NCI-H526 (cell line): ENCODE measurements at regions not wholly inside any gene's neighbourhood (a gene's known extent, or its start where the extent isn't known, plus 50 kb on each side); places are given as distances from the start of the nearest gene placed in this dataset.
"Not testable (repeated sequence)": the region's sequence is repeated elsewhere in the genome, so short reads cannot be mapped to it uniquely, and the experiment has no call there.

Experiments
- DNase-seq, 2 experiments: peaks; one replicate each; lab custom pipeline; 2025; lab: John Stamatoyannopoulos, UW

DNA sequence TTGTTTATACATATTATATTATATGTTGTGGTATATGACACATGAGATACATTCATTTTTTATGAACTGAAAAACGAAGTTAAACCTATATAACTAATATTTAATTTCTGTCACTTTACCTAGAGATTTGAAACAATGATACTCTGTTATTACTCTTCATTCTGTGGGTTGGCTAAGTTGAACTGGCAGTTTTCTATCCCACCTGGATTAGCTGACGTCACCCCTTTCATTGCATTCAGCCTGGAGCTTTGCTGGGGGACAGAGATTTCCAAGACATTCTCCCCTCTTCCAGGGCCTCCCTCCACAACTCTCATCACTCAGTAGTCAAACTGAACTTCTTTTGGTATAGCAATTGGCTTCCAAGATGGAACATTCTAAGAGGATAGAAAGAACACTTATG is 309.2 kb upstream of the SATB1 start:
- DNase-seq = no peak

DNA sequence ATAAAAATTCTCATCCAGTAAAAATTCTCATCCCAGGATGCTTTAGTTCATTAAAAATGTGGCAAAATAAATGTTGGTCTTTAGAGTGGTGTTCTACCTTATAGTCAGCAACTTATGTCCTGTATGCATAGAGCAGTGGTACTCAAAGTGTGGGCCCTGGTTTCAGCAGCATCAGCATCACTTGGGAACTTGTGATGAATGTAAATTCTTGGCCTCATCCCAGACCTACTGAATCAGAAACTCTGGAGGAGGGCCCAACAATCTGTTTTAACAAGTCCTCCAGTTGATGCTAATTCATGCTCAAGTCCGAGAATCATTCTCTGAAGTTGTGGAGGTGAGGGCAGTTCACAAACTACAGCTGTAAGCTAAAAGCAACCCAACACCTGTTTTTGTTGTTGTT is 307.3 kb upstream of the SATB1 start:
- no peak for DNase-seq

DNA sequence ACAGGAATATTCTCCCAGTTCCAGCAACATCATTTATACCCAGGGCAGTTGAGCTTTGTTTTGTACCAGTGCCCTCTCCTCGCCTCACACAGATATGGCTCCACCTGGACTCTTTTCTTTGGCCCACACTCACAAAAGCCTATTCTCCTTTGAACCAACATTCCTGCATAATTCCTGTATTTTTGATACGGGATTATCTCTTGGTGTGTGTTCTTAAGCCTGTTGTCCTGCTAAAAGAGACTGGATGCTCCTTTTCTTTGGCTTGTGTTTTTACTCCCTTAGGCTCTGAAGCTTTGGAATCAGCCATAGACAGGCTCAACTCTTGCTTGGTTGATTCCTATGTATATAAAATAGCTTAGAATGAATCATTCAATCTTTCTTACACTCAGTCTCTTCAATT is 305.4 kb upstream of the SATB1 start:
- DNase-seq = no peak

- DNase-seq = no peak
Observed at GRCh38 chr3:18729671-18730070, 304.5 kb upstream of the SATB1 start.

GRCh38 chr3:18725668-18726407 is 300.7 kb upstream of the SATB1 start:
- no peak for DNase-seq

DNA sequence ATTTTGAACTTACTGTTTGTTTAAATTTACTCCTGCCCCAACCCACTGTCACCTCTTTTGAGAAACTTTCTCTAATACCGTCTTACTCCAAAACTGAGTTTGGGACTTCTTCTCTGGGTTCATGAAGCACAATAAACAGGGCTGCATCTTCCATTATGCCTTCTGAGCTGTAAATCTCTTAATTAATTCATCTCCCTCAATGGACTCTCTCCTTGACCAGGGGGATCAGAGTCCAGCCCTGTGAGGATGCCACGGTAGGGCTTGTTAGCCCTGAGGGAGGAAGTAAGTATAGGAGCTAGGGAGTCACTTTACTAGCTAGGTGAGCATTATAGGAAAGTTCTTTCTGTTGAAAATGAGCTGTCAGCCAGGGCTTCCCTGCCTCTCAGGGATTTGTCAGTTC is 299.3 kb upstream of the SATB1 start:
- no peak for DNase-seq

DNA sequence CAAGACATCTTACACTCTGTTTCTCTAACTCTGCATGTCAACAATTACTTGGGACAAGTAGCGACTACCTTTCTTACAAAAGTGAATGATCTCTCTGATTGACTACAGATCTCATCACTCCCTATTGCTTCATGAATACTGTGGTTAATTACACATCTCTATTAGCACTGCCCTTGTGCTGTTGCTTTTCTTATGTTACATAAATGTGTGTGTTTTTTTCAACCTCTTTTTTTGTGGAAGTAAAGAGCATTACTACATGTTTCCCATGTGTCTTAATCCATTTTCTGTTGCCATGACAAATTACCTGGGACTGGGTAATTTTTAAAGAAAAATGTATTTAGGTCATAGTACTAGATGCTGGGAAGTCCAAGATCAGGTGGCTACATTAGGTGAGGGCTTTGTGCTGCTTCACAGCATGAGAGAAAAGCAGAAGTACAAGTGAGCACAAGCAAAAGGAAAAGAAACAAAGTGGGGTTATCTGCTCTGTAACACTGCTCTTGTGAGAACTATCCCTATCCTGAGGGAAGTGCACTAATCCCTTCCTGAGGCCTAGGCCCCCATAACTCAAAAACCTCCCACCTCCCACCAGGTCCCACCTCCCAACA is 298.2 kb upstream of the SATB1 start:
- DNase-seq = no peak

- DNase-seq = no peak
Observed at GRCh38 chr3:18720543-18720942, 295.4 kb upstream of the SATB1 start.

- DNase-seq = no peak
Observed at GRCh38 chr3:18717598-18717997, 292.5 kb upstream of the SATB1 start.

DNA sequence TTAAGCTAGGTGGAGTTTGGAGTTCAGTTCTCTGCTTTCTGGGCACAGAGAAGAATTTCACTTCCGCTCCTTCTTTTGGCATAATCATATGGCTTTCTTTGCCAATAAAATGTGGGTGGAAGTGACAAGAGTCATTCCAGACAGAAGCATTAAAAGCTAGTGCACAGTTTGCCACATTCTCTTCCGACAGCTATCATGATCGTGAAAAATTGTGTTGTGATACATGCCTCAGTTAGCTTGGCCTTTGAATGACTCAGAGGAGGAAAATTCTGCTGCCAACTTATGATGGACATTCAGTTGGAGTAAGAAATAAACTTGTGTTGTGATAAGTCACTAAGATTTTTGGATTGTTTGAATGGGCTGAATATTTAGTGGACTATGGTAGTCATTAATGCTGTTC is 291.7 kb upstream of the SATB1 start:
- no peak for DNase-seq

DNA sequence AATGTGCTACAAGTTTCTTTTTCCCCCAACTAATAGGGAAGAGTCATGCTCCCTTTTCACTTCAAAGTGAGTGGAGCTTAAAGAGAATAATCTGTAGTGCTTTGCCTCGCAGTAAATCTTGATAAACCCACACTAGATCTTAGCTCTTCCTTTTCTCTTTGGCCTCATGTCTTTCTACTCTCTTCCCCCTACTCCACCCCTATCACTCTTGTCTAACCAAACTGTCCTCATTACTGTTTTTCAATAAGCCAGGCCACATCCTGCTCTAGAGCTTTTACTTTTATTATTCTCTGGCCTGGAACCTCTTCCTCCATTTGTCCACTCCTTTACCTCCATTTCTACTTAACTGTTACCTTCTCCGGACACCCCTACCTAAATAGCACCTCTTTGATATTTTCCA is 291.0 kb upstream of the SATB1 start:
- DNase-seq = no peak

DNA sequence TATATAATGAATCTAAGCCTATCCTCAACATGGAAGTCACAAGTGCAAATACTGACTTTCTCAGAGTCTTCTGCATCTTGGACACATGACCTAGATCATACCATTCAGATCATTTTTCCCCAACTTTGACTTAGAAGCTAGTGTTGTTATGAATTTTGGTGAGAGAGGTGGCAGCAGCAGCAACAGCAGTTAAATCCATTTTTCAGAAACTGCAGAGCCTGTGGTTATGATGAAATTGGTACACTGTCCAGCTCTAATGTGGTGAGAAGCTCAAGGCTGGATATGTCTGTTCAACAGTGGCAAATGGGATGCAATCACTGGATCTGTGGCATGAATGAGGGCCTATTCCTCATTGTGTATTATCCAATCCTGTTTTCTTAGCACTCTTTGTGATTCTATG is 290.1 kb upstream of the SATB1 start:
- DNase-seq = no peak

GRCh38 chr3:18713577-18713951 is 288.4 kb upstream of the SATB1 start:
- no peak for DNase-seq

GRCh38 chr3:18712713-18713576 is 287.8 kb upstream of the SATB1 start:
- no peak for DNase-seq

DNA sequence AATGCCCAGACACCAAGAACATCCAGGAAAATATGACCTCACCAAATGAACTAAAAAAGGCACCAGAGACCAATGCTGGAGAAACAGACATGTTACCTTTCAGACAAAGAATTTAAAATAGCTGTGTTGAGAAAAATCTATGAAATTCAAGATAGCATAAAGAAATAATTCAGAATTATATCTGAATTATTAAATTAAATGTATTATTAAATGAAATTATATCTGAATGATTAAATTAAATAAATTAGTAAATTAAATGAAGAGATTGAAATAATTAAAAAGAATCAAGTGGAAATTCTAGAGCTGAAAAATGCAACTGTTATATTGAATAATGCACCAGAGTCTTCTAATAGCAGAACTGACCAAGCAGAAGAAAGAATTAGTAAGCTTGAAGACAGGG is 279.2 kb upstream of the SATB1 start:
- no peak for DNase-seq

DNA sequence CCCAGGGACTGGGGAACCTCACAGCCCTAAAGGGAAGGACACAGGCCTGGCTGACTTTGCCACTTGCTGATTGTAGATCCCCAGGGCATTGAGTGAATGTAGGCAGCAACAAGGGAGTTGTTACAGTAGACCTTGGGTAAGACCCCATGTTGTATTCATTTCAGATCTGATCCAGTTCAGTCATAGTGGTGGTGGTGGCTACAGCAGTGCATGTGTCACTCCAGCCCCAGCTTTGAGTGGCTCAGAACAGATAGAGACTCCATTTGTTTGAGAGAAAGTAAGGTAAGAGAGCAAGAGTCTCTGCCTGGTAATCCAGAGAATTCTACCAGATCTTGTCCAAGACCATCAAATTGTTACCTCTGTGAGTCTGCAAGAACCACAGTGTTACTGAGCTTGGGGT is 278.7 kb upstream of the SATB1 start:
- DNase-seq = no peak

DNA sequence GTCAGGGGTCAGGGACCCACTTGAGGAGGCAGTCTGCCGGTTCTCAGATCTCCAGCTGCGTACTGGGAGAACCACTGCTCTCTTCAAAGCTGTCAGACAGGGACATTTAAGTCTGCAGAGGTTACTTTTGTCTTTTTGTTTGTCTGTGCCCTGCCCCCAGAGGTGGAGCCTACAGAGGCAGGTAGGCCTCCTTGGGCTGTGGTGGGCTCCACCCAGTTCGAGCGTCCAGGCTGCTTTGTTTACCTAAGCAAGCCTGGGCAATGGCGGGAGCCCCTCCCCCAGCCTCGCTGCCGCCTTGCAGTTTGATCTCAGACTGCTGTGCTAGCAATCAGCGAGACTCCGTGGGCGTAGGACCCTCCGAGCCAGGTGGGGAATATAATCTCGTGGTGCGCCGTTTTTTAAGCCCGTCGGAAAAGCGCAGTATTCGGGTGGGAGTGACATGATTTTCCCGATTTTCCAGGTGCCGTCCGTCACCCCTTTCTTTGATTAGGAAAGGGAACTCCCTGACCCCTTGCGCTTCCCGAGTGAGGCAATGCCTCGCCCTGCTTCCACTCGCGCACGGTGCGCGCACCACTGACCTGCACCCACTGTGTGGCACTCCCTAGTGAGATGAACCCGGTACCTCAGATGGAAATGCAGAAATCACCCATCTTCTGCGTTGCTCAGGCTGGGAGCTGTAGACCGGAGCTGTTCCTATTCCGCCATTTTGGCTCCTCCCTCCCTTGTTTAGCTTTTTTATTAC is 268.6 kb upstream of the SATB1 start:
- not testable (repeated sequence) for DNase-seq

- DNase-seq = no peak
Observed at GRCh38 chr3:18687286-18687685, 262.1 kb upstream of the SATB1 start.

DNA sequence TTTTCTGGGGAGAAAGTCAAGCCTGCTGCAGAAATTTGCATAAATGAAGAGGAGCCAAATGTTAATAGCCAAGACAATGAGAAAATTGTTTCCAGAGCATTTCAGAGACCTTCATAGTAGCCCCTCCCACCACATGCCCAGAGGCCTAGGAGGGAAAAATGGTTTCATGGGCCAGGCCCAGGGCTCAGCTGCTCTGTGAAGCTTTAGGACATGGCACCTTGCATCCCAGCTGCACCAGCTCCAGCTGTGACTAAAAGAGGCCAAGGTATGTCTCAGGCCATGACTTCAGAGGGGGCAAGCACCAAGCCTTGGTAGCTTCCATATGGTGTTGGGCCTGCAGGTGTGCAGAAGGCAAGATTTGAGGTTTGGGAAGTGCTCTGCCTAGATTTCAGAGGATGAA is 258.8 kb upstream of the SATB1 start:
- DNase-seq = no peak

DNA sequence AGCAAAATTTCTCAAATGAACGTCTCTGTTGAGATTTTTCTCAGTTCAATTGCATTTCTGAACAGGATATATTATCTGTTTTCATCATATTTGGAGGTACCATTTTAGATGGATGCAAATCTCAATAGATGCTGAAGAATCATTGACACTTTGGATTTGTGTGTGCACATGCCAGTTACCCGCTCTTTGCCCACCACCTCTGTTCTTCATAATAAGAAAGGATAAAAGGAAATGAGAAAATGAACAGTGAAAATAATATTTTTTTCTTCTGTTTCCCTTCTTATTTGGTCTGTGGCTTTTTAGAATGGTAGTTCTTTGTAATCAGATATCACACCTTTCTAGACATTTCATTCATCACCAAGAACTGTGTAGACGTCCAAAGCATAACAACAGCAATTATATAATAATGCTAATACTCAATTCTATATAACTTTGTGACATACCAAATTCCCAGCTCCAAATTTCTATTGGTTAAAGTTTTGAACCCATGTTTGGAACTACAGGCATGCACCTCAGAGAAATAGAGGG is 256.7 kb upstream of the SATB1 start:
- DNase-seq = no peak

- no peak for DNase-seq
Observed at GRCh38 chr3:18680758-18681157, 255.6 kb upstream of the SATB1 start.

GRCh38 chr3:18679238-18679637 is 254.1 kb upstream of the SATB1 start:
- DNase-seq = no peak
